GM12878 (cell line): ENCODE measurements at regions not wholly inside any gene's neighbourhood (a gene's known extent, or its start where the extent isn't known, plus 50 kb on each side); places are given as distances from the start of the nearest gene placed in this dataset.

Source experiments
- ATAC-seq: fragments of 200-7000 bp; cut with Tn5 transposase; 3 replicates; pipeline ENCODE4 v1.9.1; 2020; ENCODE audit warnings: mild to moderate bottlenecking, moderate library complexity
- BruUV-seq: library from RNA; stranded (reverse); fragments of 400-500 nt; replicated peaks from 2 replicates; lab custom pipeline; 2021; lab: Mats Ljungman, UMichigan
- CTCF ChIA-PET: fragments of 300-600 bp; sonication (Branson Sonifier 250); formaldehyde crosslinking; extraction: SDS; loops from one replicate; lab custom pipeline; 2021; ENCODE audit warnings: inconsistent platforms; lab: Yijun Ruan, JAX
- POLR2A ChIA-PET: fragments of 350-600 bp; formaldehyde crosslinking; extraction: SDS; loops from one replicate; lab custom pipeline; 2021; ENCODE audit warnings: inconsistent platforms; lab: Charles Lee
- RAD21 ChIA-PET: fragments of 300-600 bp; sonication (Branson Sonifier 250); formaldehyde crosslinking; loops from one replicate; lab custom pipeline; 2023; ENCODE audit warnings: antibody characterized with exemption; ENCODE audit not compliant: unreplicated experiment; lab: Charles Lee
- SMC1A ChIA-PET: fragments of 300-600 bp; sonication (Branson Sonifier 250); formaldehyde crosslinking; loops from one replicate; lab custom pipeline; 2023; ENCODE audit not compliant: unreplicated experiment, uncharacterized antibody; lab: Charles Lee
- DNase-seq: peaks from one replicate; pipeline ENCODE4 v3.0.0-alpha.2; 2011; ENCODE audit warnings: low read depth, low spot score
- FAIRE-seq: peaks from 3 replicates; lab custom pipeline; 2011; peaks lifted over from hg19 to GRCh38; lab: Jason Lieb, UNC
- H2AFZ ChIP-seq: 2 replicates; pipeline ENCODE4 v1.6.0; 2011; ENCODE audit warnings: low read depth, low read length, control low read depth; ENCODE audit not compliant: control insufficient read depth
- H3K27ac ChIP-seq: 2 replicates; pipeline ENCODE4 v1.5.1; 2011; ENCODE audit warnings: control low read depth; ENCODE audit not compliant: control insufficient read depth, insufficient read depth
- H3K27me3 ChIP-seq, 2 experiments: replicated peaks in 1 of 2; 2 replicates each; pipeline versions ENCODE4 v1.6.0 to v1.6.1; 2011; ENCODE audit warnings: low read length in 1 of 2; ENCODE audit not compliant: control insufficient read depth in 2 of 2, insufficient read depth in 2 of 2
- H3K36me3 ChIP-seq, 2 experiments: 2 replicates each; pipeline ENCODE4 v1.5.1; 2011; ENCODE audit warnings: low read length in 1 of 2; ENCODE audit not compliant: control insufficient read depth in 2 of 2, insufficient read depth in 2 of 2
- H3K4me1 ChIP-seq: 2 replicates; pipeline ENCODE4 v1.6.1; 2011; ENCODE audit warnings: mild to moderate bottlenecking, low read length, moderate library complexity, mixed read lengths; ENCODE audit not compliant: control insufficient read depth, insufficient read depth
- H3K4me2 ChIP-seq: 2 replicates; pipeline ENCODE4 v1.6.0; 2011; ENCODE audit warnings: control low read depth; ENCODE audit not compliant: control insufficient read depth, insufficient read depth
- H3K4me3 ChIP-seq: fragments of 200-600 bp; sonication (generic); 2 replicates; pipeline ENCODE4 v1.5.1; 2016
- H3K79me2 ChIP-seq: 2 replicates; pipeline ENCODE4 v1.6.0; 2011; ENCODE audit warnings: low read length; ENCODE audit not compliant: control insufficient read depth, insufficient read depth
- H3K9ac ChIP-seq: 2 replicates; pipeline ENCODE4 v1.8.0; 2011; ENCODE audit warnings: low read length, control low read depth, mixed read lengths; ENCODE audit not compliant: control insufficient read depth, insufficient read depth
- H3K9me3 ChIP-seq: replicated peaks from 3 replicates; pipeline ENCODE4 v1.5.1; 2011; ENCODE audit warnings: mild to moderate bottlenecking, low read length; ENCODE audit not compliant: control insufficient read depth, insufficient read depth
- H4K20me1 ChIP-seq: 2 replicates; pipeline ENCODE4 v1.6.0; 2011; ENCODE audit not compliant: control insufficient read depth, insufficient read depth
- ASH2L ChIP-seq: fragments of 300-600, 200-600 bp; sonication (generic); IDR thresholded peaks from 2 replicates; pipeline ENCODE4 v1.6.1; 2017; ENCODE audit warnings: low read depth, mild to moderate bottlenecking, borderline replicate concordance
- BCL11A ChIP-seq: IDR thresholded peaks from 2 replicates; pipeline ENCODE4 v1.6.1; 2011; ENCODE audit warnings: low read depth, low read length
- JUNB ChIP-seq: IDR thresholded peaks from 2 replicates; pipeline ENCODE4 v1.6.1; 2016; ENCODE audit warnings: antibody characterized with exemption, mild to moderate bottlenecking
- PAX5 ChIP-seq: IDR thresholded peaks from 2 replicates; pipeline ENCODE4 v1.6.1; 2011; ENCODE audit warnings: low read depth, low read length, borderline replicate concordance
- POU2F2 ChIP-seq: IDR thresholded peaks from 3 replicates; pipeline ENCODE4 v1.6.1; 2011; ENCODE audit warnings: low read depth, mild to moderate bottlenecking, low read length, borderline replicate concordance
- SRF ChIP-seq, 2 experiments: IDR thresholded peaks; 2 replicates each; pipeline ENCODE4 v1.6.1; 2011; ENCODE audit warnings: low read depth in 2 of 2, low read length in 2 of 2, mild to moderate bottlenecking in 1 of 2, moderate library complexity in 1 of 2
- TBL1XR1 ChIP-seq: IDR thresholded peaks from 2 replicates; pipeline ENCODE4 v1.6.1; 2012; ENCODE audit warnings: low read depth, low read length, improper control_type of control experiment
- YY1 ChIP-seq: IDR thresholded peaks from 2 replicates; pipeline ENCODE4 v1.6.1; 2011; ENCODE audit warnings: low read depth, mild to moderate bottlenecking, low read length
- WGBS: methylation state at CpG from one replicate; pipeline ENCODE4 v1.1.6; 2016; ENCODE audit warnings: low lambda C conversion rate; ENCODE audit not compliant: insufficient replicate concordance, insufficient coverage; ENCODE audit errors: missing lambda C conversion rate; 5-methylcytosine and 5-hydroxymethylcytosine counted together
- in situ Hi-C: fragments of 300-500 bp; cut with MboI; formaldehyde crosslinking; loops from 9 replicates; pipeline ENCODE4 v1.14.3; 2018; ENCODE audit warnings: mixed read lengths
- intact Hi-C: fragments of 100-400 bp; cut with micrococcal nuclease; formaldehyde crosslinking; loops from one replicate; pipeline ENCODE4 v1.14.2; 2022; ENCODE audit not compliant: unreplicated experiment
- TF ChIP-seq, protein P1 (sequence below): IDR thresholded peaks from 2 replicates; pipeline ENCODE4 v1.6.1; 2011; ENCODE audit warnings: low read depth, low read length, improper control_type of control experiment, borderline replicate concordance
- TF ChIP-seq, protein P2 (sequence below): IDR thresholded peaks from 2 replicates; pipeline ENCODE4 v1.6.1; 2012; ENCODE audit warnings: mild to moderate bottlenecking, low read depth, low read length
- TF ChIP-seq, protein P3 (sequence below): fragments of 150-350 bp; IDR thresholded peaks from 2 replicates; pipeline ENCODE4 v1.6.1; 2014; ENCODE audit warnings: mild to moderate bottlenecking, low read depth, low read length

DNA sequence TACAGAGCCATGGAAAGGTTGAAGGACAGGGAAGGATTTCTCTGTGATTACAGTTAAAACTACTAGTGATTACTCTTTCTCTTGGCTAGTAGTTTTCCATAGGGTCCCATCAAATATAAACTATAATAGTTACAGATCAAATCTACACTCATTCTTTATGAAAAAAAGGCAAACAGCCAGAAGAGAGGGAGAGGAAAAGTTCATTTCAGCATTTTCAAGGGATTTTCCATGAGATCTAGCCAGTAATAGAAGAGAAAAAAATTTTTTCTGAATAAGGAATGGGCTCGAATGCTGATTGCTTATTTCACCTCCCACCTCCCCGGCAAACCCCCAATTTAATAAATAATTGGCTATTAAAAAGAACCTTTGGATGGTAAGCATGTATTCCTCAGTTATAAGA lies 74.8 kb upstream of the BLID start:
- ChIA-PET SMC1A (no interaction called here), RAD21 (no interaction called here), POLR2A (no interaction called here), CTCF (no interaction called here)
- Histone ChIP-seq H3K4me1 (no peaks in the 10 kb centered on the region), H3K79me2 (no peaks in the 10 kb centered on the region), H3K27ac (no peak overlapping the region), H3K4me3 (no peak overlapping the region), H3K9ac (no peak overlapping the region), H4K20me1 (no peaks in the 10 kb centered on the region), H3K4me2 (no peak overlapping the region), H3K9me3 (no peaks in the 10 kb centered on the region), H3K27me3 (no peaks in the 10 kb centered on the region; a peak in 1 of 4 replicates), H2AFZ (no peak overlapping the region), H3K36me3 (no peaks in the 10 kb centered on the region)
- no TSS peak for BruUV-seq
- DNase-seq (no peak), FAIRE-seq (no peak), ATAC-seq (no peak)
- intact Hi-C loops (no loop called here), in situ Hi-C loops (no loop called here)
- no peak for TF ChIP-seq YY1
- no peak for TF ChIP-seq BCL11A
- no peak for TF ChIP-seq ASH2L
- TF ChIP-seq TBL1XR1 = no peak
- TF ChIP-seq, protein P1, sequence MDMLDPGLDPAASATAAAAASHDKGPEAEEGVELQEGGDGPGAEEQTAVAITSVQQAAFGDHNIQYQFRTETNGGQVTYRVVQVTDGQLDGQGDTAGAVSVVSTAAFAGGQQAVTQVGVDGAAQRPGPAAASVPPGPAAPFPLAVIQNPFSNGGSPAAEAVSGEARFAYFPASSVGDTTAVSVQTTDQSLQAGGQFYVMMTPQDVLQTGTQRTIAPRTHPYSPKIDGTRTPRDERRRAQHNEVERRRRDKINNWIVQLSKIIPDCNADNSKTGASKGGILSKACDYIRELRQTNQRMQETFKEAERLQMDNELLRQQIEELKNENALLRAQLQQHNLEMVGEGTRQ = no peak
- WGBS = 3% methylated on average over 2 of the region's 2 CpGs

DNA sequence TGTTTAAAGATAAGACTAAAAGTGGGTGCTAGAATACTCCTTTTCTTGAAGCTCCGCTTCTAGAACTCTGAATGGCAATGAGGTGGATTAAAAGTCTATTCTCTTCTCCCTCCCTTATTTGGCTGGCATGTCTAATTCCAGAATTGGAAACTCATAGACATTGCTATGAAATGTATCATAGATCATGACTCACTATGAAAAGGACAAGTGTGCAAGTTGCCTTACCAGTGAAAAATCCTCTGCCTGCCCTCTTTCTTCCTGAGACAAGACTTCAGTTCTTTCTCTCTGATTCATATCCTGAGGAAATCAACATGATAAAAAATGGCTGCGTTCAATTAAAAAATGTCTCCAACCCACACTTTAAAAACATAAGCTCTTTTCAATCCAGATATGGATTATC lies 73.2 kb upstream of the BLID start:
- RAD21 ChIA-PET = no interaction called here
- H3K79me2 ChIP-seq = no peaks in the 10 kb centered on the region
- no peaks in the 10 kb centered on the region; a peak in 1 of 4 replicates for H3K27me3 ChIP-seq
- in situ Hi-C loops (no loop called here), intact Hi-C loops (no loop called here)
- SMC1A ChIA-PET = interaction anchor here (0.7 kb wide), 1 partner anchor 10 kb away, joined by 6 read pairs; no protein-coding TSS in a partner anchor
- no peak for DNase-seq
- FAIRE-seq = no peak
- BruUV-seq = no TSS peak
- POLR2A ChIA-PET = interaction anchor here (0.5 kb wide), 1 partner anchor 145 kb away, joined by 6 read pairs; no protein-coding TSS in a partner anchor
- no peak for ATAC-seq
- no peaks in the 10 kb centered on the region for H4K20me1 ChIP-seq
- H3K4me1 ChIP-seq = no peaks in the 10 kb centered on the region
- H2AFZ ChIP-seq = no peak overlapping the region
- no peak overlapping the region for H3K27ac ChIP-seq
- H3K4me3 ChIP-seq = no peak overlapping the region
- no peak overlapping the region for H3K9ac ChIP-seq
- 21% methylated on average over 2 of the region's 2 CpGs for WGBS
- no peaks in the 10 kb centered on the region for H3K36me3 ChIP-seq
- H3K9me3 ChIP-seq = no peaks in the 10 kb centered on the region
- CTCF ChIA-PET = interaction anchor here (0.8 to 1.3 kb wide), 4 partner anchors 13 to 316 kb away, joined by 3 to 6 read pairs (median 4); no protein-coding TSS in a partner anchor
- no peak overlapping the region for H3K4me2 ChIP-seq
- no peak for TF ChIP-seq POU2F2
- TF ChIP-seq, protein P2, sequence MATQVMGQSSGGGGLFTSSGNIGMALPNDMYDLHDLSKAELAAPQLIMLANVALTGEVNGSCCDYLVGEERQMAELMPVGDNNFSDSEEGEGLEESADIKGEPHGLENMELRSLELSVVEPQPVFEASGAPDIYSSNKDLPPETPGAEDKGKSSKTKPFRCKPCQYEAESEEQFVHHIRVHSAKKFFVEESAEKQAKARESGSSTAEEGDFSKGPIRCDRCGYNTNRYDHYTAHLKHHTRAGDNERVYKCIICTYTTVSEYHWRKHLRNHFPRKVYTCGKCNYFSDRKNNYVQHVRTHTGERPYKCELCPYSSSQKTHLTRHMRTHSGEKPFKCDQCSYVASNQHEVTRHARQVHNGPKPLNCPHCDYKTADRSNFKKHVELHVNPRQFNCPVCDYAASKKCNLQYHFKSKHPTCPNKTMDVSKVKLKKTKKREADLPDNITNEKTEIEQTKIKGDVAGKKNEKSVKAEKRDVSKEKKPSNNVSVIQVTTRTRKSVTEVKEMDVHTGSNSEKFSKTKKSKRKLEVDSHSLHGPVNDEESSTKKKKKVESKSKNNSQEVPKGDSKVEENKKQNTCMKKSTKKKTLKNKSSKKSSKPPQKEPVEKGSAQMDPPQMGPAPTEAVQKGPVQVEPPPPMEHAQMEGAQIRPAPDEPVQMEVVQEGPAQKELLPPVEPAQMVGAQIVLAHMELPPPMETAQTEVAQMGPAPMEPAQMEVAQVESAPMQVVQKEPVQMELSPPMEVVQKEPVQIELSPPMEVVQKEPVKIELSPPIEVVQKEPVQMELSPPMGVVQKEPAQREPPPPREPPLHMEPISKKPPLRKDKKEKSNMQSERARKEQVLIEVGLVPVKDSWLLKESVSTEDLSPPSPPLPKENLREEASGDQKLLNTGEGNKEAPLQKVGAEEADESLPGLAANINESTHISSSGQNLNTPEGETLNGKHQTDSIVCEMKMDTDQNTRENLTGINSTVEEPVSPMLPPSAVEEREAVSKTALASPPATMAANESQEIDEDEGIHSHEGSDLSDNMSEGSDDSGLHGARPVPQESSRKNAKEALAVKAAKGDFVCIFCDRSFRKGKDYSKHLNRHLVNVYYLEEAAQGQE = no peak
- TF ChIP-seq PAX5 = no peak
- no peak for TF ChIP-seq JUNB
- no peak for TF ChIP-seq SRF (IDR thresholded peaks at IDR 0.05; ENCODE audit: low read depth in 2 of 2, low read length in 2 of 2)
- TF ChIP-seq, protein P3, sequence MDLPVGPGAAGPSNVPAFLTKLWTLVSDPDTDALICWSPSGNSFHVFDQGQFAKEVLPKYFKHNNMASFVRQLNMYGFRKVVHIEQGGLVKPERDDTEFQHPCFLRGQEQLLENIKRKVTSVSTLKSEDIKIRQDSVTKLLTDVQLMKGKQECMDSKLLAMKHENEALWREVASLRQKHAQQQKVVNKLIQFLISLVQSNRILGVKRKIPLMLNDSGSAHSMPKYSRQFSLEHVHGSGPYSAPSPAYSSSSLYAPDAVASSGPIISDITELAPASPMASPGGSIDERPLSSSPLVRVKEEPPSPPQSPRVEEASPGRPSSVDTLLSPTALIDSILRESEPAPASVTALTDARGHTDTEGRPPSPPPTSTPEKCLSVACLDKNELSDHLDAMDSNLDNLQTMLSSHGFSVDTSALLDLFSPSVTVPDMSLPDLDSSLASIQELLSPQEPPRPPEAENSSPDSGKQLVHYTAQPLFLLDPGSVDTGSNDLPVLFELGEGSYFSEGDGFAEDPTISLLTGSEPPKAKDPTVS = no peak
